ENCODE measurements at regions not wholly inside any gene's neighbourhood (a gene's known extent, or its start where the extent isn't known, plus 50 kb on each side); places are given as distances from the start of the nearest gene placed in this dataset.

- Histone ChIP-seq H3K9me3 (ENCODE audit: insufficient read depth, low read length) (no peaks in the 10 kb centered on the region), H3K4me3 (ENCODE audit: low read length) (no peak overlapping the region), H3K36me3 (replicated peaks; ENCODE audit: low read depth, low read length) (no peaks in the 10 kb centered on the region), H3K9ac (ENCODE audit: low read length) (no peak overlapping the region), H3K27ac (ENCODE audit: low read length) (no peak overlapping the region), H3K4me2 (ENCODE audit: low read length) (no peak overlapping the region), H3K4me1 (ENCODE audit: low read length) (no peaks in the 10 kb centered on the region), H3K79me2 (ENCODE audit: low read length) (no peaks in the 10 kb centered on the region), H3K27me3 (ENCODE audit: low read depth, low read length) (no peaks in the 10 kb centered on the region), H4K20me1 (ENCODE audit: insufficient read depth, low read length) (no peaks in the 10 kb centered on the region), H2AFZ (ENCODE audit: low read depth, low read length) (no peak overlapping the region)
- no peak for TF ChIP-seq EZH2phosphoT487 (IDR thresholded peaks at IDR 0.05; ENCODE audit: low read depth)
- TF ChIP-seq, protein P1, sequence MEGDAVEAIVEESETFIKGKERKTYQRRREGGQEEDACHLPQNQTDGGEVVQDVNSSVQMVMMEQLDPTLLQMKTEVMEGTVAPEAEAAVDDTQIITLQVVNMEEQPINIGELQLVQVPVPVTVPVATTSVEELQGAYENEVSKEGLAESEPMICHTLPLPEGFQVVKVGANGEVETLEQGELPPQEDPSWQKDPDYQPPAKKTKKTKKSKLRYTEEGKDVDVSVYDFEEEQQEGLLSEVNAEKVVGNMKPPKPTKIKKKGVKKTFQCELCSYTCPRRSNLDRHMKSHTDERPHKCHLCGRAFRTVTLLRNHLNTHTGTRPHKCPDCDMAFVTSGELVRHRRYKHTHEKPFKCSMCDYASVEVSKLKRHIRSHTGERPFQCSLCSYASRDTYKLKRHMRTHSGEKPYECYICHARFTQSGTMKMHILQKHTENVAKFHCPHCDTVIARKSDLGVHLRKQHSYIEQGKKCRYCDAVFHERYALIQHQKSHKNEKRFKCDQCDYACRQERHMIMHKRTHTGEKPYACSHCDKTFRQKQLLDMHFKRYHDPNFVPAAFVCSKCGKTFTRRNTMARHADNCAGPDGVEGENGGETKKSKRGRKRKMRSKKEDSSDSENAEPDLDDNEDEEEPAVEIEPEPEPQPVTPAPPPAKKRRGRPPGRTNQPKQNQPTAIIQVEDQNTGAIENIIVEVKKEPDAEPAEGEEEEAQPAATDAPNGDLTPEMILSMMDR (IDR thresholded peaks at IDR 0.05; ENCODE audit: low read depth, low read length) = no peak
These were observed 156.8 kb downstream of the NXNL2 start for GRCh38 chr9:88691811-88692210.

DNA sequence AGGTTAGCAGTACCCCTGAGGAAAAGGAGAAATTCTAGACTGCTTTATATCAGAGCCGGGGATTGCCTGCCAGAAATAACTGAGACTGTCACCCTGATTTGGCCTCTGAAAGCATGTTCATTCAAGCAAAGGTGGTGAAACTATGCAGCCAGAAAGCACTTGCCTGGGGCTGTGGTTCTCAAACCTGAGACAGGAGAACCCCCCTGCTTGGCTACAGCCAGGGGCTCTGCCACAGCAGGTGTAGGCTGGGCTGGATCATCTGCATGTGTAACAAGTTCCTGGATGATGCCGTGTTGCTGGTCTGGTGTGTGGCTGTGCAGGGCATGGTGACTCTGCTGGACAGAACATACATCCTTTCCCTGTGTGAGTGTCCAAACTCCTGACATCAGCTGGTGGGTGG, 157.8 kb downstream of the NXNL2 start:
- Histone ChIP-seq H3K4me2 (ENCODE audit: low read length) (no peak overlapping the region), H3K4me3 (ENCODE audit: low read length) (no peak overlapping the region), H3K36me3 (replicated peaks; ENCODE audit: low read depth, low read length) (no peaks in the 10 kb centered on the region), H3K4me1 (ENCODE audit: low read length) (no peaks in the 10 kb centered on the region), H3K27me3 (ENCODE audit: low read depth, low read length) (no peaks in the 10 kb centered on the region), H3K79me2 (ENCODE audit: low read length) (no peaks in the 10 kb centered on the region), H3K9ac (ENCODE audit: low read length) (no peak overlapping the region), H4K20me1 (ENCODE audit: insufficient read depth, low read length) (no peaks in the 10 kb centered on the region), H2AFZ (ENCODE audit: low read depth, low read length) (no peak overlapping the region), H3K9me3 (ENCODE audit: insufficient read depth, low read length) (no peaks in the 10 kb centered on the region), H3K27ac (ENCODE audit: low read length) (no peak overlapping the region)
- TF ChIP-seq, protein P1 (IDR thresholded peaks at IDR 0.05; ENCODE audit: low read depth, low read length) = no peak
- TF ChIP-seq EZH2phosphoT487 (IDR thresholded peaks at IDR 0.05; ENCODE audit: low read depth) = no peak

DNA sequence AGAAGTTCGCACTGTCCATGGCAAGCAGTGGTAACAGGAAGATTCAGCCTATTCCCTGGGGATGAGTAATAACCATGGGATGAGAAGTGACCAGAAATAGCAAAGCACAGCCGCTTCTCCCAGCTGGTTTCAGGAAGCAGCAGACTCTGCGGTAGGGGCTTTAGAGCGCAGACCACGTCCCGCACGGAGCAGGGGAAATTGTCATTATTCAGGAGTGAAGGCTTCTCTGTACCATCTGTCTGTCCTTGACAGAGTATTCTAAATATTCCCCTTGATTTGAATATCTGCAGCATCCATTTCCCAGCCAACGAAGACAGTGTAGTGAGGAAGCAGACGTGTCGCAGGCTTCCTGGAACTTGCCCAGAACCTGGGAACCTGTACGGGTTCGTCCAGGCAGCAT, 159.6 kb downstream of the NXNL2 start:
- no peaks in the 10 kb centered on the region for H3K36me3 ChIP-seq (replicated peaks; ENCODE audit: low read depth, low read length)
- no peak overlapping the region for H3K27ac ChIP-seq (ENCODE audit: low read length)
- no peaks in the 10 kb centered on the region for H3K79me2 ChIP-seq (ENCODE audit: low read length)
- H4K20me1 ChIP-seq (ENCODE audit: insufficient read depth, low read length) = no peaks in the 10 kb centered on the region
- no peaks in the 10 kb centered on the region for H3K9me3 ChIP-seq (ENCODE audit: insufficient read depth, low read length)
- H3K4me1 ChIP-seq (ENCODE audit: low read length) = no peaks in the 10 kb centered on the region
- no peaks in the 10 kb centered on the region for H3K27me3 ChIP-seq (ENCODE audit: low read depth, low read length)
- no peak for TF ChIP-seq EZH2phosphoT487 (IDR thresholded peaks at IDR 0.05; ENCODE audit: low read depth)
- TF ChIP-seq, protein P1 (IDR thresholded peaks at IDR 0.05; ENCODE audit: low read depth, low read length) = no peak
- H2AFZ ChIP-seq (ENCODE audit: low read depth, low read length) = no peak overlapping the region
- no peak overlapping the region for H3K4me2 ChIP-seq (ENCODE audit: low read length)
- H3K4me3 ChIP-seq (ENCODE audit: low read length) = no peak overlapping the region
- H3K9ac ChIP-seq (ENCODE audit: low read length) = no peak overlapping the region

GRCh38 chr9:88696501-88696900, 161.5 kb downstream of the NXNL2 start:
- H3K9ac ChIP-seq (ENCODE audit: low read length) = no peak overlapping the region
- no peak overlapping the region for H3K4me3 ChIP-seq (ENCODE audit: low read length)
- H4K20me1 ChIP-seq (ENCODE audit: insufficient read depth, low read length) = no peaks in the 10 kb centered on the region
- H3K9me3 ChIP-seq (ENCODE audit: insufficient read depth, low read length) = no peaks in the 10 kb centered on the region
- H3K4me2 ChIP-seq (ENCODE audit: low read length) = no peak overlapping the region
- no peaks in the 10 kb centered on the region for H3K79me2 ChIP-seq (ENCODE audit: low read length)
- no peaks in the 10 kb centered on the region for H3K36me3 ChIP-seq (replicated peaks; ENCODE audit: low read depth, low read length)
- H3K27me3 ChIP-seq (ENCODE audit: low read depth, low read length) = no peaks in the 10 kb centered on the region
- H3K27ac ChIP-seq (ENCODE audit: low read length) = no peak overlapping the region
- H3K4me1 ChIP-seq (ENCODE audit: low read length) = no peaks in the 10 kb centered on the region
- TF ChIP-seq EZH2phosphoT487 (IDR thresholded peaks at IDR 0.05; ENCODE audit: low read depth) = no peak
- TF ChIP-seq, protein P1 (IDR thresholded peaks at IDR 0.05; ENCODE audit: low read depth, low read length) = no peak
- H2AFZ ChIP-seq (ENCODE audit: low read depth, low read length) = no peak overlapping the region
